K562 (cell line): ENCODE measurements at regions not wholly inside any gene's neighbourhood (a gene's known extent, or its start where the extent isn't known, plus 50 kb on each side); places are given as distances from the start of the nearest gene placed in this dataset.

Source experiments
- CBX3 ChIP-seq, 2 experiments: IDR thresholded peaks; 1 replicate in 1 of 2; 2 replicates in 1 of 2; pipeline ENCODE4 v1.6.1; 2012; ENCODE audit warnings: inconsistent platforms in 2 of 2, low read length in 2 of 2, borderline replicate concordance in 1 of 2, control low read depth in 1 of 2
- CEBPB ChIP-seq: fragments of 450-650 bp; IDR thresholded peaks from 2 replicates; pipeline ENCODE4 v1.6.1; 2016; ENCODE audit warnings: missing genetic modification characterization, missing compliant biosample characterization
- ELK3 ChIP-seq: fragments of 450-650 bp; formaldehyde crosslinking; IDR thresholded peaks from 2 replicates; pipeline ENCODE4 v1.4.0; 2020; ENCODE audit warnings: mild to moderate bottlenecking
- MCM5 ChIP-seq: fragments of 450-650 bp; IDR thresholded peaks from 2 replicates; pipeline ENCODE4 v1.6.1; 2016; ENCODE audit warnings: low read depth
- NR1H2 ChIP-seq: sonication (generic); formaldehyde crosslinking; IDR thresholded peaks from 2 replicates; pipeline ENCODE4 v1.4.0; 2020; ENCODE audit warnings: mild to moderate bottlenecking, missing genetic modification reagents
- RUNX1 ChIP-seq: sonication (generic); IDR thresholded peaks from 2 replicates; pipeline ENCODE4 v1.6.1; 2016; ENCODE audit warnings: antibody characterized with exemption, low read depth
- SMARCA4 ChIP-seq: fragments of 450-650 bp; IDR thresholded peaks from 2 replicates; pipeline ENCODE4 v1.6.1; 2016
- SRSF3 ChIP-seq: fragments of 200-400 bp; formaldehyde crosslinking; IDR thresholded peaks from 2 replicates; pipeline ENCODE4 v1.6.1; 2016; ENCODE audit warnings: mild to moderate bottlenecking, low read length, moderate library complexity; ENCODE audit not compliant: insufficient read depth
- TAF7 ChIP-seq: fragments of 450-650 bp; IDR thresholded peaks from 2 replicates; pipeline ENCODE4 v1.6.1; 2016; ENCODE audit warnings: missing genetic modification characterization, missing compliant biosample characterization
- TEAD1 ChIP-seq, 2 experiments: fragments of 450-650 bp in 1 of 2; sonication (generic) in 1 of 2; formaldehyde crosslinking; IDR thresholded peaks; 2 replicates each; pipeline versions ENCODE4 v1.4.0 to v1.8.0; 2020 to 2022; ENCODE audit warnings: mild to moderate bottlenecking in 2 of 2, missing genetic modification reagents in 1 of 2
- TEAD2 ChIP-seq: fragments of 450-650 bp; IDR thresholded peaks from 2 replicates; pipeline ENCODE4 v1.6.1; 2016; ENCODE audit warnings: missing genetic modification characterization, control low read depth, missing compliant biosample characterization
- ZNF174 ChIP-seq: fragments of 250-450 bp; sonication (Bioruptor Pico); IDR thresholded peaks from 2 replicates; pipeline ENCODE4 v1.4.0; 2020; ENCODE audit warnings: mild to moderate bottlenecking
- ZNF175 ChIP-seq: fragments of 200-800 bp; sonication (Bioruptor generic); IDR thresholded peaks from 2 replicates; pipeline ENCODE4 v1.6.1; 2016; ENCODE audit warnings: low read depth, mild to moderate bottlenecking, missing genetic modification characterization, missing compliant biosample characterization
- ZNF511 ChIP-seq: sonication (generic); formaldehyde crosslinking; IDR thresholded peaks from 2 replicates; pipeline ENCODE4 v1.8.0; 2022; ENCODE audit warnings: mild to moderate bottlenecking, missing genetic modification reagents
- TF ChIP-seq, protein P1 (sequence below): fragments of 200-600 bp; sonication (generic); IDR thresholded peaks from one replicate; pipeline ENCODE4 v1.6.1; 2012; ENCODE audit warnings: mild to moderate bottlenecking, low read depth, low read length, inconsistent platforms
- TF ChIP-seq, protein P2 (sequence below): sonication (generic); formaldehyde crosslinking; IDR thresholded peaks from 2 replicates; pipeline ENCODE4 v1.8.1; 2023; ENCODE audit warnings: mild to moderate bottlenecking, missing genetic modification reagents, moderate library complexity

GRCh38 chr12:93115198-93115601 is 186.1 kb upstream of the EEA1 start (continued):
- TF ChIP-seq, protein P1, sequence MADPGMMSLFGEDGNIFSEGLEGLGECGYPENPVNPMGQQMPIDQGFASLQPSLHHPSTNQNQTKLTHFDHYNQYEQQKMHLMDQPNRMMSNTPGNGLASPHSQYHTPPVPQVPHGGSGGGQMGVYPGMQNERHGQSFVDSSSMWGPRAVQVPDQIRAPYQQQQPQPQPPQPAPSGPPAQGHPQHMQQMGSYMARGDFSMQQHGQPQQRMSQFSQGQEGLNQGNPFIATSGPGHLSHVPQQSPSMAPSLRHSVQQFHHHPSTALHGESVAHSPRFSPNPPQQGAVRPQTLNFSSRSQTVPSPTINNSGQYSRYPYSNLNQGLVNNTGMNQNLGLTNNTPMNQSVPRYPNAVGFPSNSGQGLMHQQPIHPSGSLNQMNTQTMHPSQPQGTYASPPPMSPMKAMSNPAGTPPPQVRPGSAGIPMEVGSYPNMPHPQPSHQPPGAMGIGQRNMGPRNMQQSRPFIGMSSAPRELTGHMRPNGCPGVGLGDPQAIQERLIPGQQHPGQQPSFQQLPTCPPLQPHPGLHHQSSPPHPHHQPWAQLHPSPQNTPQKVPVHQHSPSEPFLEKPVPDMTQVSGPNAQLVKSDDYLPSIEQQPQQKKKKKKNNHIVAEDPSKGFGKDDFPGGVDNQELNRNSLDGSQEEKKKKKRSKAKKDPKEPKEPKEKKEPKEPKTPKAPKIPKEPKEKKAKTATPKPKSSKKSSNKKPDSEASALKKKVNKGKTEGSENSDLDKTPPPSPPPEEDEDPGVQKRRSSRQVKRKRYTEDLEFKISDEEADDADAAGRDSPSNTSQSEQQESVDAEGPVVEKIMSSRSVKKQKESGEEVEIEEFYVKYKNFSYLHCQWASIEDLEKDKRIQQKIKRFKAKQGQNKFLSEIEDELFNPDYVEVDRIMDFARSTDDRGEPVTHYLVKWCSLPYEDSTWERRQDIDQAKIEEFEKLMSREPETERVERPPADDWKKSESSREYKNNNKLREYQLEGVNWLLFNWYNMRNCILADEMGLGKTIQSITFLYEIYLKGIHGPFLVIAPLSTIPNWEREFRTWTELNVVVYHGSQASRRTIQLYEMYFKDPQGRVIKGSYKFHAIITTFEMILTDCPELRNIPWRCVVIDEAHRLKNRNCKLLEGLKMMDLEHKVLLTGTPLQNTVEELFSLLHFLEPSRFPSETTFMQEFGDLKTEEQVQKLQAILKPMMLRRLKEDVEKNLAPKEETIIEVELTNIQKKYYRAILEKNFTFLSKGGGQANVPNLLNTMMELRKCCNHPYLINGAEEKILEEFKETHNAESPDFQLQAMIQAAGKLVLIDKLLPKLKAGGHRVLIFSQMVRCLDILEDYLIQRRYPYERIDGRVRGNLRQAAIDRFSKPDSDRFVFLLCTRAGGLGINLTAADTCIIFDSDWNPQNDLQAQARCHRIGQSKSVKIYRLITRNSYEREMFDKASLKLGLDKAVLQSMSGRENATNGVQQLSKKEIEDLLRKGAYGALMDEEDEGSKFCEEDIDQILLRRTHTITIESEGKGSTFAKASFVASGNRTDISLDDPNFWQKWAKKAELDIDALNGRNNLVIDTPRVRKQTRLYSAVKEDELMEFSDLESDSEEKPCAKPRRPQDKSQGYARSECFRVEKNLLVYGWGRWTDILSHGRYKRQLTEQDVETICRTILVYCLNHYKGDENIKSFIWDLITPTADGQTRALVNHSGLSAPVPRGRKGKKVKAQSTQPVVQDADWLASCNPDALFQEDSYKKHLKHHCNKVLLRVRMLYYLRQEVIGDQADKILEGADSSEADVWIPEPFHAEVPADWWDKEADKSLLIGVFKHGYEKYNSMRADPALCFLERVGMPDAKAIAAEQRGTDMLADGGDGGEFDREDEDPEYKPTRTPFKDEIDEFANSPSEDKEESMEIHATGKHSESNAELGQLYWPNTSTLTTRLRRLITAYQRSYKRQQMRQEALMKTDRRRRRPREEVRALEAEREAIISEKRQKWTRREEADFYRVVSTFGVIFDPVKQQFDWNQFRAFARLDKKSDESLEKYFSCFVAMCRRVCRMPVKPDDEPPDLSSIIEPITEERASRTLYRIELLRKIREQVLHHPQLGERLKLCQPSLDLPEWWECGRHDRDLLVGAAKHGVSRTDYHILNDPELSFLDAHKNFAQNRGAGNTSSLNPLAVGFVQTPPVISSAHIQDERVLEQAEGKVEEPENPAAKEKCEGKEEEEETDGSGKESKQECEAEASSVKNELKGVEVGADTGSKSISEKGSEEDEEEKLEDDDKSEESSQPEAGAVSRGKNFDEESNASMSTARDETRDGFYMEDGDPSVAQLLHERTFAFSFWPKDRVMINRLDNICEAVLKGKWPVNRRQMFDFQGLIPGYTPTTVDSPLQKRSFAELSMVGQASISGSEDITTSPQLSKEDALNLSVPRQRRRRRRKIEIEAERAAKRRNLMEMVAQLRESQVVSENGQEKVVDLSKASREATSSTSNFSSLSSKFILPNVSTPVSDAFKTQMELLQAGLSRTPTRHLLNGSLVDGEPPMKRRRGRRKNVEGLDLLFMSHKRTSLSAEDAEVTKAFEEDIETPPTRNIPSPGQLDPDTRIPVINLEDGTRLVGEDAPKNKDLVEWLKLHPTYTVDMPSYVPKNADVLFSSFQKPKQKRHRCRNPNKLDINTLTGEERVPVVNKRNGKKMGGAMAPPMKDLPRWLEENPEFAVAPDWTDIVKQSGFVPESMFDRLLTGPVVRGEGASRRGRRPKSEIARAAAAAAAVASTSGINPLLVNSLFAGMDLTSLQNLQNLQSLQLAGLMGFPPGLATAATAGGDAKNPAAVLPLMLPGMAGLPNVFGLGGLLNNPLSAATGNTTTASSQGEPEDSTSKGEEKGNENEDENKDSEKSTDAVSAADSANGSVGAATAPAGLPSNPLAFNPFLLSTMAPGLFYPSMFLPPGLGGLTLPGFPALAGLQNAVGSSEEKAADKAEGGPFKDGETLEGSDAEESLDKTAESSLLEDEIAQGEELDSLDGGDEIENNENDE = no peak
- TF ChIP-seq TEAD2 (no peak), CBX3 (IDR thresholded peaks at IDR 0.05; ENCODE audit: borderline replicate concordance in 1 of 2, low read length in 2 of 2) (0 out of 3 replicates have a peak, but pooled peaks of 1 of the 2 experiments have one; percentile 20), MCM5 (no peak), RUNX1 (0 out of 2 replicates have a peak, but pooled peaks have one; percentile 29), ZNF511 (CRISPR knock-in tag) (no peak), SMARCA4 (peak; percentile 88), ZNF175 (CRISPR knock-in tag) (no peak), TAF7 (tag) (no peak), ZNF174 (CRISPR knock-in tag) (no peak), ELK3 (CRISPR knock-in tag) (no peak), NR1H2 (no peak), TEAD1 (CRISPR knock-in tag; IDR thresholded peaks at IDR 0.05) (no peak), SRSF3 (no peak), CEBPB (tag) (0 out of 2 replicates have a peak, but pooled peaks have one; percentile 15)
- TF ChIP-seq, protein P2, sequence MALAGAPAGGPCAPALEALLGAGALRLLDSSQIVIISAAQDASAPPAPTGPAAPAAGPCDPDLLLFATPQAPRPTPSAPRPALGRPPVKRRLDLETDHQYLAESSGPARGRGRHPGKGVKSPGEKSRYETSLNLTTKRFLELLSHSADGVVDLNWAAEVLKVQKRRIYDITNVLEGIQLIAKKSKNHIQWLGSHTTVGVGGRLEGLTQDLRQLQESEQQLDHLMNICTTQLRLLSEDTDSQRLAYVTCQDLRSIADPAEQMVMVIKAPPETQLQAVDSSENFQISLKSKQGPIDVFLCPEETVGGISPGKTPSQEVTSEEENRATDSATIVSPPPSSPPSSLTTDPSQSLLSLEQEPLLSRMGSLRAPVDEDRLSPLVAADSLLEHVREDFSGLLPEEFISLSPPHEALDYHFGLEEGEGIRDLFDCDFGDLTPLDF = no peak
